ENCODE measurements at regions not wholly inside any gene's neighbourhood (a gene's known extent, or its start where the extent isn't known, plus 50 kb on each side); places are given as distances from the start of the nearest gene placed in this dataset.

DNA sequence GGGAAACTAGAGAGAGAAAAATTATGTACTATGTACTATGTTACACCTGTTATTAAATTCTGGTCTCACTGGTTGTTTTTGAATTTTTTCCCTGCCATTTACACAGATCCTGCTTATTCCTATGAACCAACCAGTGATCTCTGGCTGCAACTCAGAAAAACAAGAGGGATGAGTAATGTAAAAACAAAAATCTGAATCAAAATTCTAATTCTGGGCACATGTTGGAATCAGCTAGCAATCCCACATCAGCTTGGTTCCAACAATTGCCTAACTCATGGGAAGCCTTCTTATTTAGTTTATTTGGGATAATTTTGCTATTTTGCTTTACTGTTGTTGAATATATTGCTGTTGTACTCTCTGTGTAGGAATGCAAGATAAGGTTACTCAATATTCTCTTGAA, 78.3 kb downstream of the PLK2 start:
- CTCF ChIA-PET: no interaction called here
- no peak for DNase-seq (ENCODE audit: low spot score)
- no peak overlapping the region for H3K4me3 ChIP-seq (ENCODE audit: low read depth, low read length, poor library complexity, severe bottlenecking)
- TF ChIP-seq, protein P1, sequence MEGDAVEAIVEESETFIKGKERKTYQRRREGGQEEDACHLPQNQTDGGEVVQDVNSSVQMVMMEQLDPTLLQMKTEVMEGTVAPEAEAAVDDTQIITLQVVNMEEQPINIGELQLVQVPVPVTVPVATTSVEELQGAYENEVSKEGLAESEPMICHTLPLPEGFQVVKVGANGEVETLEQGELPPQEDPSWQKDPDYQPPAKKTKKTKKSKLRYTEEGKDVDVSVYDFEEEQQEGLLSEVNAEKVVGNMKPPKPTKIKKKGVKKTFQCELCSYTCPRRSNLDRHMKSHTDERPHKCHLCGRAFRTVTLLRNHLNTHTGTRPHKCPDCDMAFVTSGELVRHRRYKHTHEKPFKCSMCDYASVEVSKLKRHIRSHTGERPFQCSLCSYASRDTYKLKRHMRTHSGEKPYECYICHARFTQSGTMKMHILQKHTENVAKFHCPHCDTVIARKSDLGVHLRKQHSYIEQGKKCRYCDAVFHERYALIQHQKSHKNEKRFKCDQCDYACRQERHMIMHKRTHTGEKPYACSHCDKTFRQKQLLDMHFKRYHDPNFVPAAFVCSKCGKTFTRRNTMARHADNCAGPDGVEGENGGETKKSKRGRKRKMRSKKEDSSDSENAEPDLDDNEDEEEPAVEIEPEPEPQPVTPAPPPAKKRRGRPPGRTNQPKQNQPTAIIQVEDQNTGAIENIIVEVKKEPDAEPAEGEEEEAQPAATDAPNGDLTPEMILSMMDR (conservative IDR thresholded peaks at IDR 0.05; ENCODE audit: low read depth, low read length): no peak
- TF ChIP-seq EZH2 (IDR thresholded peaks at IDR 0.05; ENCODE audit: borderline replicate concordance, low read depth, low read length, poor library complexity, severe bottlenecking): no peak
- no peaks in the 10 kb centered on the region for H3K36me3 ChIP-seq (ENCODE audit: insufficient read depth, low read length, poor library complexity, severe bottlenecking)
- H3K9me3 ChIP-seq (ENCODE audit: low read depth, low read length, poor library complexity, severe bottlenecking): peaks cover 14% of the 10 kb centered on the region
- no peak overlapping the region for H3K27ac ChIP-seq (ENCODE audit: low read depth, low read length, poor library complexity, severe bottlenecking)
- BruUV-seq (replicated peaks): no TSS peak
- no peaks in the 10 kb centered on the region for H3K4me1 ChIP-seq (ENCODE audit: insufficient read depth, low read length, poor library complexity, severe bottlenecking)
- H3K27me3 ChIP-seq (replicated peaks; ENCODE audit: insufficient read depth, low read depth, low read length, poor library complexity): no peaks in the 10 kb centered on the region
- intact Hi-C loops (cut with micrococcal nuclease; ENCODE audit: unreplicated experiment): no loop called here
- POLR2A ChIA-PET (ENCODE audit: low non-redundant PET): no interaction called here

DNA sequence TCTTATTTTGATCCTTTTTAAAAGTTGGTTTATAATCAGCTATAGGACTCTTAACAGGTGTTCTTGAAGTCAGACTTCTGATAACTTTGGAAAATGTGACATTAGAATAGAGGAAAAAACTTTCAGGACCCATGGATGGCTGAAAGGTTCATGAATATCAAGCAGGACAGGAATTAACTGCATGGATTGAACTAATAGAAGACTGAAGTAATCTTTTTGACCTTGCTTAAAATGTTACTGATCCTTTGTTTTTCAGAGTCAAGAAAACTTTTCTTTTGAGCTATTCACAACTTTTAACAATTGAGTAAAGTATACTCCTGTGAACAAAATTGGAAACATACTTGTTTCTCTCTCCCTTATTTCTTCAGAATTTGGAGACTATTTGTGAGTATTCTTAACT, 79.2 kb downstream of the PLK2 start:
- H3K27me3 ChIP-seq (replicated peaks; ENCODE audit: insufficient read depth, low read depth, low read length, poor library complexity): no peaks in the 10 kb centered on the region
- no peak for DNase-seq (ENCODE audit: low spot score)
- intact Hi-C loops (cut with micrococcal nuclease; ENCODE audit: unreplicated experiment): no loop called here
- H3K4me1 ChIP-seq (ENCODE audit: insufficient read depth, low read length, poor library complexity, severe bottlenecking): no peaks in the 10 kb centered on the region
- CTCF ChIA-PET: no interaction called here
- H3K36me3 ChIP-seq (ENCODE audit: insufficient read depth, low read length, poor library complexity, severe bottlenecking): no peaks in the 10 kb centered on the region
- no peak overlapping the region for H3K4me3 ChIP-seq (ENCODE audit: low read depth, low read length, poor library complexity, severe bottlenecking)
- no peak overlapping the region for H3K27ac ChIP-seq (ENCODE audit: low read depth, low read length, poor library complexity, severe bottlenecking)
- BruUV-seq (replicated peaks): no TSS peak
- TF ChIP-seq EZH2 (IDR thresholded peaks at IDR 0.05; ENCODE audit: borderline replicate concordance, low read depth, low read length, poor library complexity, severe bottlenecking): no peak
- TF ChIP-seq, protein P1 (conservative IDR thresholded peaks at IDR 0.05; ENCODE audit: low read depth, low read length): no peak
- POLR2A ChIA-PET (ENCODE audit: low non-redundant PET): no interaction called here
- H3K9me3 ChIP-seq (ENCODE audit: low read depth, low read length, poor library complexity, severe bottlenecking): peaks cover 14% of the 10 kb centered on the region

DNA sequence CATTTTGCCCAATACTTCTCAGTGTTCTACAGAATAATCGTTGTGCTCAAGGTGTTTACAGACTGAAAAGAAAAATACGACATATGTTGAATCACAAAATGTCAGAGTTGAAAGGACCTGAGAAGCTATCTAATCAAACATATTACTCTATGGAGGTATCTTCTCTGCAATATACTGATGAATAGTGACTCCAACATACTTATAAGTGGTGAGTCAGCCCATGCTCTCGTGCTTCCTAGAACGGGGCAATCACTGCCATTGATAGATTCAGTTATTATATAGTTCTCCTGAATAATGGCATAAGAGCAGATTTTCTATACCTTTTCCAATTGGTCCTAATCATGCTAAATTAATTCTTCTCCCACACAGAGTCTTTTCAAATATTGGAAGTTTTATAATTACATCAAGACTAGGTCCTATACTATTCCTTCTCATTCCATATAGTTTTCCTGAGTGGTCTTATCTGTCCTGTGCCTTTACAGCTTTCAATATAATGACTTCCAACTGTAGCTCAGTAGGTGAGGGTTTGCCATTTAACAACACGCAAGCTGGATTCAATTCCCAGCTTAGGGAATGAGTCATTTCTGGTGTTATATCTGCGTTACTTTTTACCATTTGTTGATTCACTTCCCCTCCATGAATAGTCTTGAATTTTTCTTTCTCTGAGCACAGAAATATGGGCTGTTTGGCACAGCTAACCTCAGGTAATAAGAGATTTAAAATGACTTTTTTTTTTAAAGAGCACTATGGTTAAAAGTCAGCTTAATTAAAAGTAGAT, 81.1 kb downstream of the PLK2 start:
- H3K27me3 ChIP-seq (replicated peaks; ENCODE audit: insufficient read depth, low read depth, low read length, poor library complexity): no peaks in the 10 kb centered on the region
- TF ChIP-seq, protein P1 (conservative IDR thresholded peaks at IDR 0.05; ENCODE audit: low read depth, low read length): no peak
- no peak for TF ChIP-seq EZH2 (IDR thresholded peaks at IDR 0.05; ENCODE audit: borderline replicate concordance, low read depth, low read length, poor library complexity, severe bottlenecking)
- no peaks in the 10 kb centered on the region for H3K36me3 ChIP-seq (ENCODE audit: insufficient read depth, low read length, poor library complexity, severe bottlenecking)
- no peak overlapping the region for H3K4me3 ChIP-seq (ENCODE audit: low read depth, low read length, poor library complexity, severe bottlenecking)
- POLR2A ChIA-PET (ENCODE audit: low non-redundant PET): no interaction called here
- no peak overlapping the region for H3K27ac ChIP-seq (ENCODE audit: low read depth, low read length, poor library complexity, severe bottlenecking)
- no peak for DNase-seq (ENCODE audit: low spot score)
- intact Hi-C loops (cut with micrococcal nuclease; ENCODE audit: unreplicated experiment): no loop called here
- CTCF ChIA-PET: no interaction called here
- H3K4me1 ChIP-seq (ENCODE audit: insufficient read depth, low read length, poor library complexity, severe bottlenecking): no peaks in the 10 kb centered on the region
- BruUV-seq (replicated peaks): no TSS peak
- H3K9me3 ChIP-seq (ENCODE audit: low read depth, low read length, poor library complexity, severe bottlenecking): peaks cover 14% of the 10 kb centered on the region
